Endothelial cell of umbilical vein (primary cell): ENCODE measurements at regions not wholly inside any gene's neighbourhood (a gene's known extent, or its start where the extent isn't known, plus 50 kb on each side); places are given as distances from the start of the nearest gene placed in this dataset.

Experiments used
- BruUV-seq: library from RNA; stranded (reverse); fragments of 400-500 nt; replicated peaks from 2 replicates; lab custom pipeline; 2021; lab: Mats Ljungman, UMichigan
- CTCF ChIA-PET: fragments of 300-600, 350-600 bp; sonication (Branson Sonifier 250); formaldehyde crosslinking; loops from one replicate; lab custom pipeline; 2021; ENCODE audit warnings: antibody characterized with exemption, inconsistent platforms; lab: Charles Lee
- POLR2A ChIA-PET: fragments of 300-600, 350-600 bp; sonication (Branson Sonifier 250); formaldehyde crosslinking; loops from one replicate; lab custom pipeline; 2021; ENCODE audit warnings: antibody characterized with exemption, inconsistent platforms; lab: Charles Lee
- DNase-seq: peaks from one replicate; pipeline ENCODE4 v3.0.0-alpha.2; 2011; ENCODE audit warnings: low read depth, low spot score
- FAIRE-seq: peaks from 2 replicates; lab custom pipeline; 2011; peaks lifted over from hg19 to GRCh38; lab: Jason Lieb, UNC
- H2AFZ ChIP-seq: 2 replicates; pipeline ENCODE4 v1.6.0; 2012; ENCODE audit warnings: low read depth, low read length, control low read depth, inconsistent platforms
- H3K27ac ChIP-seq: 2 replicates; pipeline ENCODE4 v1.5.1; 2011; ENCODE audit warnings: low read depth, mild to moderate bottlenecking, control low read depth, low read length, moderate library complexity; ENCODE audit not compliant: insufficient read depth
- H3K27me3 ChIP-seq, 2 experiments: 2 replicates each; pipeline versions ENCODE4 v1.6.0 to v1.6.1; 2011; ENCODE audit warnings: low read length in 2 of 2, mixed read lengths in 1 of 2; ENCODE audit not compliant: control insufficient read depth in 2 of 2, insufficient read depth in 2 of 2
- H3K36me3 ChIP-seq, 2 experiments: 2 replicates in 1 of 2; 3 replicates in 1 of 2; pipeline ENCODE4 v1.5.1; 2011; ENCODE audit warnings: low read length in 2 of 2, mild to moderate bottlenecking in 1 of 2, moderate library complexity in 1 of 2; ENCODE audit not compliant: control insufficient read depth in 2 of 2, insufficient read depth in 2 of 2; ENCODE audit errors: extremely low read depth in 1 of 2
- H3K4me1 ChIP-seq: 3 replicates; pipeline ENCODE4 v1.5.1; 2011; ENCODE audit warnings: mild to moderate bottlenecking, low read length; ENCODE audit not compliant: control insufficient read depth, insufficient read depth; ENCODE audit errors: extremely low read depth
- H3K4me2 ChIP-seq: 2 replicates; pipeline ENCODE4 v1.6.1; 2011; ENCODE audit warnings: low read length, control low read depth, mixed read lengths; ENCODE audit not compliant: insufficient read depth
- H3K4me3 ChIP-seq, 3 experiments: fragments of 200-600 bp in 1 of 3; sonication (generic), shearing (Covaris generic) in 1 of 3; replicated peaks in 1 of 3; 2 replicates each; pipeline ENCODE4 v1.5.1; 2011 to 2016; ENCODE audit warnings: control low read depth in 3 of 3, low read length in 3 of 3, mild to moderate bottlenecking in 2 of 3, inconsistent platforms in 1 of 3, low read depth in 1 of 3, moderate library complexity in 1 of 3; ENCODE audit not compliant: insufficient read depth in 1 of 3
- H3K79me2 ChIP-seq: 2 replicates; pipeline ENCODE4 v1.6.0; 2012; ENCODE audit warnings: low read length, inconsistent platforms; ENCODE audit not compliant: control insufficient read depth, insufficient read depth
- H3K9ac ChIP-seq: replicated peaks from 2 replicates; pipeline ENCODE3; 2011; ENCODE audit warnings: low read length, control low read depth; ENCODE audit not compliant: insufficient read depth; ENCODE audit errors: extremely low read depth
- H3K9me1 ChIP-seq: replicated peaks from 3 replicates; pipeline ENCODE4 v1.6.0; 2011; ENCODE audit warnings: mild to moderate bottlenecking, low read length; ENCODE audit not compliant: control insufficient read depth, insufficient read depth; ENCODE audit errors: extremely low read depth
- H3K9me3 ChIP-seq: replicated peaks from 2 replicates; pipeline ENCODE4 v1.5.1; 2012; ENCODE audit warnings: low read length, inconsistent platforms; ENCODE audit not compliant: control insufficient read depth, insufficient read depth
- H4K20me1 ChIP-seq: replicated peaks from 2 replicates; pipeline ENCODE3; 2011; ENCODE audit warnings: mild to moderate bottlenecking, low read length; ENCODE audit not compliant: control insufficient read depth, insufficient read depth; ENCODE audit errors: extremely low read depth
- EZH2 ChIP-seq: IDR thresholded peaks from 2 replicates; pipeline ENCODE4 v1.6.1; 2012; ENCODE audit warnings: borderline replicate concordance, low read depth, mild to moderate bottlenecking, moderate library complexity, low read length, inconsistent platforms; ENCODE audit not compliant: severe bottlenecking
- FOS ChIP-seq: IDR thresholded peaks from 2 replicates; pipeline ENCODE4 v1.6.1; 2011; ENCODE audit warnings: mild to moderate bottlenecking, low read length, moderate library complexity, borderline replicate concordance; ENCODE audit not compliant: insufficient read depth
- GATA2 ChIP-seq: IDR thresholded peaks from 2 replicates; pipeline ENCODE4 v1.7.0; 2011; ENCODE audit warnings: low read depth, mild to moderate bottlenecking, moderate library complexity, mixed read lengths, low read length; ENCODE audit not compliant: insufficient read length, insufficient read depth
- JUN ChIP-seq: IDR thresholded peaks from 2 replicates; pipeline ENCODE4 v1.6.1; 2011; ENCODE audit warnings: borderline replicate concordance, low read depth; ENCODE audit not compliant: insufficient read length, insufficient read depth
- MAX ChIP-seq: IDR thresholded peaks from 2 replicates; pipeline ENCODE4 v1.6.1; 2011; ENCODE audit not compliant: insufficient read depth, insufficient read length
- MYC ChIP-seq: IDR thresholded peaks from one replicate; pipeline ENCODE4 v1.6.1; 2011; ENCODE audit warnings: mild to moderate bottlenecking, low read depth, low read length
- POLR2A ChIP-seq: IDR thresholded peaks from 2 replicates; pipeline ENCODE4 v1.6.1; 2012; ENCODE audit warnings: low read depth, mild to moderate bottlenecking, control low read depth, low read length
- POLR2AphosphoS5 ChIP-seq: IDR thresholded peaks from 2 replicates; pipeline ENCODE4 v1.6.1; 2012; ENCODE audit warnings: low read depth, mild to moderate bottlenecking, control low read depth, low read length, moderate library complexity; ENCODE audit not compliant: insufficient read depth
- dilution Hi-C: fragments of 300-500 bp; cut with MboI; formaldehyde crosslinking; loops from one replicate; pipeline ENCODE4 v1.15.0; 2019; ENCODE audit warnings: low sequenced_read_pairs; ENCODE audit not compliant: extremely low pct_ligation_motif_present
- intact Hi-C: fragments of 100-400 bp; cut with micrococcal nuclease; formaldehyde crosslinking; loops from one replicate; pipeline ENCODE4 v1.10.0; 2022
- TF ChIP-seq, protein P1 (sequence below), 2 donors: IDR thresholded peaks; 1 replicate in 1 of 2; 2 replicates in 1 of 2; pipeline ENCODE4 v1.5.1; 2011; ENCODE audit warnings: low read length in 2 of 2, mild to moderate bottlenecking in 2 of 2, moderate library complexity in 2 of 2, control low read depth in 1 of 2, inconsistent platforms in 1 of 2, low read depth in 1 of 2; ENCODE audit not compliant: insufficient read depth in 1 of 2; ENCODE audit errors: extremely low read depth in 1 of 2

DNA sequence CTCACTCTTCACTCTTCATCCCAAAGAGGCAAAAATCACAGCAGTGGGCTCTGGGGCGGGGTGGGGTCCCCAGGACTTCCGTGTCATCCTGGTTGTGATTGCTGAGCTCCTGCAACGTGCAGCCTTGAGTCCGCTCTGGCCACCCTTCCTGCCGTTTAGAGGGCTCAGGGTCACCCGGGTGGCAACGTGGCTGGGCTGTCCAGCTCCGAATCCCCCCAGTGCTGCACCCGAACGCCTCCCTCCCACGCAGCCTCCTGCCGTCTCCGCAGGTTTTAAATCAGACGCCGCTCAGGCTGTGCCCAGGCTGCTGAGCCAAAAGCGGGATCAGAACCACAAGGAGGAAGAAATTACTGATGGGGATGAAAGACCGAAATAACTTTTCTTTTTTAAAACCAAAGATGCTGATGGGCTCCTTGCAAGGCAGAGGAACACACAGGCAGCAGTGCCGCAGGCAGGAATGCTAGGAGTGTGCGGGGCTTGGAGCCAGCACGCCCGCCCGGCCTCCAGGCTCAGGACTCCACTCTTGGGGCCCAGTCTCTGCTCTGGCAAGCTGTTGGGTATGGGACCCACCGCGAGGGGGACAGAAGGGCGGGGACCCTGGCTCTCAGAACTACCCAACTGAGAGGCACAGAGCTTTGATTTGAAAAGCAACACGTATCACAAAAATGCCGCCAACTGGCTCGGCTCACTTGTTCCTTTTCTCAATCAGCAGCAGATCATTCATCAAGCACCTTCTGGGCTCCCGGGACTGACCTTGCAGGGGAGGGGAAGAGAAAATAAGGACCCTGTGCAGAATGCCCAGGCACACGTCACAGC, 313.0 kb downstream of the CTTN start:
- Histone ChIP-seq H3K27me3 (no peaks in the 10 kb centered on the region), H4K20me1 (no peaks in the 10 kb centered on the region), H3K4me2 (no peak overlapping the region), H3K4me3 (no peak overlapping the region), H3K4me1 (no peaks in the 10 kb centered on the region), H2AFZ (no peak overlapping the region), H3K36me3 (no peaks in the 10 kb centered on the region), H3K9me1 (no peaks in the 10 kb centered on the region), H3K79me2 (no peaks in the 10 kb centered on the region), H3K27ac (no peak overlapping the region), H3K9ac (no peak overlapping the region), H3K9me3 (no peaks in the 10 kb centered on the region)
- BruUV-seq, result no TSS peak
- ChIA-PET CTCF (no interaction called here), POLR2A (no interaction called here)
- FAIRE-seq (no peak), DNase-seq (no peak)
- dilution Hi-C loops, result no loop called here
- intact Hi-C loops, result no loop called here
- TF ChIP-seq POLR2AphosphoS5, result no peak

- BruUV-seq, result no TSS peak
- Histone ChIP-seq H3K79me2 (no peaks in the 10 kb centered on the region), H3K4me1 (no peaks in the 10 kb centered on the region), H2AFZ (no peak overlapping the region), H3K27me3 (no peaks in the 10 kb centered on the region), H3K9me3 (no peaks in the 10 kb centered on the region), H3K36me3 (no peaks in the 10 kb centered on the region), H4K20me1 (no peaks in the 10 kb centered on the region), H3K4me2 (no peak overlapping the region), H3K4me3 (no peak overlapping the region), H3K27ac (no peak overlapping the region), H3K9me1 (no peaks in the 10 kb centered on the region), H3K9ac (no peak overlapping the region)
- FAIRE-seq, result no peak
- intact Hi-C loops (no loop called here), dilution Hi-C loops (no loop called here)
- no peak for DNase-seq
- POLR2A ChIA-PET, result no interaction called here
- CTCF ChIA-PET, result no interaction called here
- no peak for TF ChIP-seq POLR2A
- TF ChIP-seq, protein P1, sequence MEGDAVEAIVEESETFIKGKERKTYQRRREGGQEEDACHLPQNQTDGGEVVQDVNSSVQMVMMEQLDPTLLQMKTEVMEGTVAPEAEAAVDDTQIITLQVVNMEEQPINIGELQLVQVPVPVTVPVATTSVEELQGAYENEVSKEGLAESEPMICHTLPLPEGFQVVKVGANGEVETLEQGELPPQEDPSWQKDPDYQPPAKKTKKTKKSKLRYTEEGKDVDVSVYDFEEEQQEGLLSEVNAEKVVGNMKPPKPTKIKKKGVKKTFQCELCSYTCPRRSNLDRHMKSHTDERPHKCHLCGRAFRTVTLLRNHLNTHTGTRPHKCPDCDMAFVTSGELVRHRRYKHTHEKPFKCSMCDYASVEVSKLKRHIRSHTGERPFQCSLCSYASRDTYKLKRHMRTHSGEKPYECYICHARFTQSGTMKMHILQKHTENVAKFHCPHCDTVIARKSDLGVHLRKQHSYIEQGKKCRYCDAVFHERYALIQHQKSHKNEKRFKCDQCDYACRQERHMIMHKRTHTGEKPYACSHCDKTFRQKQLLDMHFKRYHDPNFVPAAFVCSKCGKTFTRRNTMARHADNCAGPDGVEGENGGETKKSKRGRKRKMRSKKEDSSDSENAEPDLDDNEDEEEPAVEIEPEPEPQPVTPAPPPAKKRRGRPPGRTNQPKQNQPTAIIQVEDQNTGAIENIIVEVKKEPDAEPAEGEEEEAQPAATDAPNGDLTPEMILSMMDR (IDR thresholded peaks at IDR 0.05; ENCODE audit: extremely low read depth in 1 of 2, insufficient read depth in 1 of 2, low read depth in 1 of 2, low read length in 2 of 2), result no peak
- TF ChIP-seq GATA2, result no peak
- TF ChIP-seq MYC, result no peak
- no peak for TF ChIP-seq FOS
- no peak for TF ChIP-seq JUN
- TF ChIP-seq MAX, result no peak
- no peak for TF ChIP-seq POLR2AphosphoS5
- TF ChIP-seq EZH2, result no peak
Observed at GRCh38 chr11:70711911-70712185, 313.5 kb downstream of the CTTN start.
